HCT116 (cell line): ENCODE measurements at regions not wholly inside any gene's neighbourhood (a gene's known extent, or its start where the extent isn't known, plus 50 kb on each side); places are given as distances from the start of the nearest gene placed in this dataset.

Source experiments
- ZBTB33 ChIP-seq: IDR thresholded peaks from 2 replicates; pipeline ENCODE4 v1.6.1; 2011; ENCODE audit warnings: mild to moderate bottlenecking, low read length, moderate library complexity; ENCODE audit not compliant: insufficient replicate concordance; ENCODE audit errors: extremely low read depth
- TF ChIP-seq, protein P1 (sequence below), 3 experiments: fragments of 200-600 bp in 1 of 3; sonication (generic) in 1 of 3; IDR thresholded peaks in 2 of 3; conservative IDR thresholded peaks in 1 of 3; 2 replicates each; pipeline ENCODE4 v1.5.1; 2012 to 2017; ENCODE audit warnings: low read depth in 2 of 3, low read length in 2 of 3, antibody characterized with exemption in 1 of 3, borderline replicate concordance in 1 of 3, control low read depth in 1 of 3, mild to moderate bottlenecking in 1 of 3, mixed read lengths in 1 of 3, mixed run types in 1 of 3, moderate library complexity in 1 of 3; ENCODE audit not compliant: insufficient read depth in 1 of 3

DNA sequence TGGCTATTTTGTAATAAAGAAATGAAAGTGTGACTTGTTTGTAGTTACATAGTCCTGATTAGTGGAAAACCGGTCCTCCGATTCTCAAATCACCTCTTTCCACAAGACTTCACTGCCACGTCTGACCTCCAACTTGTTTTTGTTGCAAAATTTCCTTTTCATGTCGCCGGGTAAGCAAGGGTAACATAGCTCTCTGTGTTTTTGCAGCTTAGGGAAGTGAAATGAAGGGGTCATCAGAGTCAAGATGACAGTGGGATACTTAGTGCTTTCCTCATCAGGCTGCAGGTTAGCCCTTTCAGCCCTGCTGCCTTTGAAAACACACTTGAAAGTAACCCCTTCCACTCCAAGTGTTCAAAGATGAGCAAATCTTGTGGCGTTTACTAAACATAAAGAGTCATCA is 217.9 kb downstream of the USP25 start:
- no peak for TF ChIP-seq ZBTB33
- TF ChIP-seq, protein P1, sequence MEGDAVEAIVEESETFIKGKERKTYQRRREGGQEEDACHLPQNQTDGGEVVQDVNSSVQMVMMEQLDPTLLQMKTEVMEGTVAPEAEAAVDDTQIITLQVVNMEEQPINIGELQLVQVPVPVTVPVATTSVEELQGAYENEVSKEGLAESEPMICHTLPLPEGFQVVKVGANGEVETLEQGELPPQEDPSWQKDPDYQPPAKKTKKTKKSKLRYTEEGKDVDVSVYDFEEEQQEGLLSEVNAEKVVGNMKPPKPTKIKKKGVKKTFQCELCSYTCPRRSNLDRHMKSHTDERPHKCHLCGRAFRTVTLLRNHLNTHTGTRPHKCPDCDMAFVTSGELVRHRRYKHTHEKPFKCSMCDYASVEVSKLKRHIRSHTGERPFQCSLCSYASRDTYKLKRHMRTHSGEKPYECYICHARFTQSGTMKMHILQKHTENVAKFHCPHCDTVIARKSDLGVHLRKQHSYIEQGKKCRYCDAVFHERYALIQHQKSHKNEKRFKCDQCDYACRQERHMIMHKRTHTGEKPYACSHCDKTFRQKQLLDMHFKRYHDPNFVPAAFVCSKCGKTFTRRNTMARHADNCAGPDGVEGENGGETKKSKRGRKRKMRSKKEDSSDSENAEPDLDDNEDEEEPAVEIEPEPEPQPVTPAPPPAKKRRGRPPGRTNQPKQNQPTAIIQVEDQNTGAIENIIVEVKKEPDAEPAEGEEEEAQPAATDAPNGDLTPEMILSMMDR (IDR thresholded peaks at IDR 0.05 in 2 of 3, conservative IDR thresholded peaks at IDR 0.05 in 1 of 3; ENCODE audit: borderline replicate concordance in 1 of 3, insufficient read depth in 1 of 3, low read depth in 2 of 3, low read length in 2 of 3), result no peak
